Keratinocyte (primary cell): ENCODE measurements at regions not wholly inside any gene's neighbourhood (a gene's known extent, or its start where the extent isn't known, plus 50 kb on each side); places are given as distances from the start of the nearest gene placed in this dataset.

Source experiments
- EZH2 ChIP-seq: IDR thresholded peaks from one replicate; pipeline ENCODE4 v1.6.1; 2012; ENCODE audit warnings: inconsistent platforms, mild to moderate bottlenecking, low read length, moderate library complexity
- TF ChIP-seq, protein P1 (sequence below), 3 experiments: IDR thresholded peaks in 1 of 3; conservative IDR thresholded peaks in 1 of 3; optimal IDR thresholded peaks in 1 of 3; 2 replicates in 2 of 3; 3 replicates in 1 of 3; pipeline versions ENCODE3 to v1.5.1; 2011; ENCODE audit warnings: low read length in 3 of 3, mild to moderate bottlenecking in 3 of 3, moderate library complexity in 2 of 3, control low read depth in 1 of 3, inconsistent platforms in 1 of 3; ENCODE audit not compliant: insufficient read depth in 2 of 3; ENCODE audit errors: extremely low read depth in 1 of 3

- TF ChIP-seq, protein P1, sequence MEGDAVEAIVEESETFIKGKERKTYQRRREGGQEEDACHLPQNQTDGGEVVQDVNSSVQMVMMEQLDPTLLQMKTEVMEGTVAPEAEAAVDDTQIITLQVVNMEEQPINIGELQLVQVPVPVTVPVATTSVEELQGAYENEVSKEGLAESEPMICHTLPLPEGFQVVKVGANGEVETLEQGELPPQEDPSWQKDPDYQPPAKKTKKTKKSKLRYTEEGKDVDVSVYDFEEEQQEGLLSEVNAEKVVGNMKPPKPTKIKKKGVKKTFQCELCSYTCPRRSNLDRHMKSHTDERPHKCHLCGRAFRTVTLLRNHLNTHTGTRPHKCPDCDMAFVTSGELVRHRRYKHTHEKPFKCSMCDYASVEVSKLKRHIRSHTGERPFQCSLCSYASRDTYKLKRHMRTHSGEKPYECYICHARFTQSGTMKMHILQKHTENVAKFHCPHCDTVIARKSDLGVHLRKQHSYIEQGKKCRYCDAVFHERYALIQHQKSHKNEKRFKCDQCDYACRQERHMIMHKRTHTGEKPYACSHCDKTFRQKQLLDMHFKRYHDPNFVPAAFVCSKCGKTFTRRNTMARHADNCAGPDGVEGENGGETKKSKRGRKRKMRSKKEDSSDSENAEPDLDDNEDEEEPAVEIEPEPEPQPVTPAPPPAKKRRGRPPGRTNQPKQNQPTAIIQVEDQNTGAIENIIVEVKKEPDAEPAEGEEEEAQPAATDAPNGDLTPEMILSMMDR (optimal IDR thresholded peaks at IDR 0.05 in 1 of 3, IDR thresholded peaks at IDR 0.05 in 1 of 3, conservative IDR thresholded peaks at IDR 0.05 in 1 of 3; ENCODE audit: extremely low read depth in 1 of 3, insufficient read depth in 2 of 3, low read length in 3 of 3) = no peak
- TF ChIP-seq EZH2 = no peak
Measured at GRCh38 chr6:134510142-134510541, 192.2 kb upstream of the SGK1 start.
